GM12872 (cell line): ENCODE measurements at regions not wholly inside any gene's neighbourhood (a gene's known extent, or its start where the extent isn't known, plus 50 kb on each side); places are given as distances from the start of the nearest gene placed in this dataset.

Experiments used
- TF ChIP-seq, protein P1 (sequence below): IDR thresholded peaks from 3 replicates; pipeline ENCODE4 v1.5.1; 2011; ENCODE audit warnings: low read depth, mild to moderate bottlenecking, low read length, moderate library complexity; ENCODE audit not compliant: insufficient read depth

DNA sequence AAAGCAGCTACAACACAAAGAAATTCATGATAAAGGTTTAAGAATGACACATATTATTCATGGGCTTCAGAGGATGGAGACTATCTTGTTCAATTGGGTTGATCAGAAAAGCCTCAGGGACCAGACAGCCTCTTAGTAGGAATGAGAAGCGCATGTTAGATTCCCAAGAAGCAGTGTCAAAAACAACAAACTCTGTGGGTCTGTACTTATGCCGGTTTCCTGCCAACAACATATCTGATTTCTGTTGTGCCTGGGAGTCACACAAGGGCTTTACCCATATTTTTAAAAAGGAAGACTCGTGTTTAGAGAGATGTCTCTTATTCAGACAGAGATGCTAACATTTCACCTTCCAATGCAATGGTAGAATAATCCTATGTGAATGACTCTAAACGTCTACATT is 2180.6 kb upstream of the CELF4 start:
- TF ChIP-seq, protein P1, sequence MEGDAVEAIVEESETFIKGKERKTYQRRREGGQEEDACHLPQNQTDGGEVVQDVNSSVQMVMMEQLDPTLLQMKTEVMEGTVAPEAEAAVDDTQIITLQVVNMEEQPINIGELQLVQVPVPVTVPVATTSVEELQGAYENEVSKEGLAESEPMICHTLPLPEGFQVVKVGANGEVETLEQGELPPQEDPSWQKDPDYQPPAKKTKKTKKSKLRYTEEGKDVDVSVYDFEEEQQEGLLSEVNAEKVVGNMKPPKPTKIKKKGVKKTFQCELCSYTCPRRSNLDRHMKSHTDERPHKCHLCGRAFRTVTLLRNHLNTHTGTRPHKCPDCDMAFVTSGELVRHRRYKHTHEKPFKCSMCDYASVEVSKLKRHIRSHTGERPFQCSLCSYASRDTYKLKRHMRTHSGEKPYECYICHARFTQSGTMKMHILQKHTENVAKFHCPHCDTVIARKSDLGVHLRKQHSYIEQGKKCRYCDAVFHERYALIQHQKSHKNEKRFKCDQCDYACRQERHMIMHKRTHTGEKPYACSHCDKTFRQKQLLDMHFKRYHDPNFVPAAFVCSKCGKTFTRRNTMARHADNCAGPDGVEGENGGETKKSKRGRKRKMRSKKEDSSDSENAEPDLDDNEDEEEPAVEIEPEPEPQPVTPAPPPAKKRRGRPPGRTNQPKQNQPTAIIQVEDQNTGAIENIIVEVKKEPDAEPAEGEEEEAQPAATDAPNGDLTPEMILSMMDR: no peak

DNA sequence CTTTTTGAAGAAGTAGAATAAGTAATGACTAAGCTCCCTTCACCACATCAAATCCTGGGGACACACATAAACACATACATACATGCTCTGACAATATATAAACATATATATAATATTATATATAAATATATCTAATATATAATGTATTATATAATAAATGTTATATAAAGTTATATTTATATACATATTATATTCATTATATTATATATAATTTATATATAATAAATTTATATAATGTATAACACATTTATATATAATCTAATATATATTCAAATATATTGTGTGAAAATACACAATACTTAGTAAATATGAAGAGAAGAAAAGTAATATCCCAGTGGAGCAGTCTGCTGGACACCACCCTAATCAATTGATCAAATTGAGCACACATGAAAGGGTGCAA is 2177.9 kb upstream of the CELF4 start:
- TF ChIP-seq, protein P1: no peak

DNA sequence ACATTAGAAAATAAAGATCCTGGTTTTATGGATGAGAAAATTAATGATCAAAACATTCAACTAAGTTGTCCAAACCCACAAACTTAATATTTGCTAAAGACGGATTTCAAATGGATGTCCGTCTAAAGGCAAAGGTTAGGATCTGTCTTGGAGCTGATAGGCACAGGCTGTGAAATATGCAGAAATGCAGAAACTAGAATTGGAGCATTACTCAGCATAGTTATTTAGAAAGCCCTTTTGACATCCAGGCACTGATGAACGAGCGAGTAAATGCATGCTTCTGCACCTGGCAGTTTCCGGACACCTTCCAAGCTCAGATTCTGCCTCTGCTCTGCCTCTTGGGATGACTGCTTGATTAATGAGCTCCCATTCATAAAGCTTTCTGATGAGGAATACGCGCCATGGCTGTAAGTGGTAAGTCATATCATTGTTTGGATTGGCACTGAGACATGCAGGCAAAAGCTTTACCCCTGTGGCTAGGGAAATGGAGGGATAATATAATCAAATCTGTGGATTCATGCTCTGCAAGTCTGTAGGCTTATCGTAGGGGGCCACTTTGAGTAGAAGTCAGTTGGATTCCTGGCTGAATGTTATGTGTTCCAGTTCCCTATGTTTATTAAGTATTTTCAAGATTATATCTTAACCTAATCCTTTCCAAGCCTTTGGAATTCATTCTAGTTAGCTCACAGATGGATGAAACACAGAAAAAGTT is 2176.3 kb upstream of the CELF4 start:
- TF ChIP-seq, protein P1: no peak

DNA sequence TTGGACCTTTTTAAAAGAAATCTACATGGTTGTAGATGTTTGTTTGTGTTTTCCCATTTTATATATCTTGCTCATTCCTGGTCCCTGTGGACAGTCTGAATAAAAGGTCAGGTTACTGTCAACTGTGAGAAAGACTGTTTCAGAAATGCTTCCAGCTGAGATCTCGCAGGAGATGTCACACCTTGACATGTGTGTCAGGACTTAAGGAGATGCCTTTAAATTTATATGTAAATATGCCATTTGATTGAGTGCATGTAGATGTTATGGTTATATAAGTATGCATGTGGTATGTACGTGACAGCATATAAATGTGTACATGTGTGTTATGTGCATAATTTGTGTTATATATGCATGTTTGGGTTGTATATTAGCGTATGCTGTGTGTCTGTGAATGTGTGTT is 2172.3 kb upstream of the CELF4 start:
- TF ChIP-seq, protein P1: no peak

DNA sequence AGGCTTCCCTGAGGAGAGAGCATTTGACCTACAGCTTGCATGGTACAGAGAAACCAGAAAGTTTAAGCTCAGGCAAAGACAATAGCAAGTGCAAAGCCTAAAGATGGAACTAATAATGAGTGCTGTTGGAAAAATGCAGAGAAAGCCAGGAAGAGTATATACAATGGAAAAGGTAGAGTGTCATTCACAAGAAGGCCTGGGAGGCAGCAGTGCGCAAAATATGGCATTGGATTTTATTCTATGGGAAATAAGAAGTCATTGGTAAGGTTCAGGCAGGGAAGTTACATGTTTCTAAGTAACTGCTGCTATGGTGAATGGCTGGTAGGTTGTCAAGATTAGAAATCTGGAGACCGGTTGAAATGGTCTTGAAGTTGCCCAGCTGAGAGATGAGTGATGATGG is 2167.3 kb upstream of the CELF4 start:
- TF ChIP-seq, protein P1: no peak

DNA sequence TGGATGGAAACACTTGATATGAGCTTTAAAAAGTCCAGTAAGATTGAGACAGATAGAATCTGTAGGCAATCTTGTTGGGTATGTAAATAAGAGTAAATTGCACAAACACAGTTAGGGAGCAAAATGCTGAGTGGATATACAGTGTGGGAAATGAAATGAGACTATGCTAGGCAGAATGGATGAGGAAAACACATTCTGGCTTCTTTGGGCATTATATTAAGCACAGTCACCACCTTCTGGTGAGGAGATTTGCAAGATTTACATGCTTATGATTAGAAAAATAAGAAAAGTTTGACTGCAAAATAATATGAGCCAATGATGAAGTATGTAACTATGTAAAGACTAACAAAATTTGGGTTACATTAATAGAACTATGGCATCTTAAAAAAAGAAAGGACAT is 2165.0 kb upstream of the CELF4 start:
- TF ChIP-seq, protein P1: no peak

DNA sequence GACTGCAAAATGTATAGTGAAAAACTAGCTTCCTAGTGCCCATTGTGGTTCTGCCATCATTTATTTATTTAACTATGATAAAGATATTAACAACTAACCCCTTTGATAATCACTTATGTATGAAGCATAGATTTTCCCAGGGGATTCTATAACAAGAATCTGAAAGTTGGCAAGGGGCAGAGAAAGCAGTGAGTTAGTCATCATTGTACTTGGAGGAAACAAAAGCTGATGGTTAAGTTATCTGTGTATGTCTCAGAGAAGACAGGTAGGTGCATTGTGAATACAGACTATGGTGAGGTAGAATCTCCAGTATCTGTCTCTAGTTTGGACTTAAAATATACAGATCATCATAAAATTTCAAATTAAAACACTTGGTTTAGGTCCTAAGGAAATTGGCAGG is 2159.1 kb upstream of the CELF4 start:
- TF ChIP-seq, protein P1: no peak
